IPS-18c (cell line): ENCODE measurements at regions not wholly inside any gene's neighbourhood (a gene's known extent, or its start where the extent isn't known, plus 50 kb on each side); places are given as distances from the start of the nearest gene placed in this dataset.
A peak's percentile ranks its signal among the peaks of the same experiment; 100 is the strongest.

Experiments used
- H3K4me3 ChIP-seq: 2 replicates; pipeline ENCODE4 v1.7.0; 2013; ENCODE audit warnings: low read depth, mild to moderate bottlenecking, low read length, moderate library complexity; ENCODE audit not compliant: insufficient read depth
- H3K9me3 ChIP-seq: one replicate; pipeline ENCODE4 v1.6.1; 2013; ENCODE audit warnings: mild to moderate bottlenecking, low read length, moderate library complexity; ENCODE audit not compliant: control insufficient read depth, insufficient read depth

DNA sequence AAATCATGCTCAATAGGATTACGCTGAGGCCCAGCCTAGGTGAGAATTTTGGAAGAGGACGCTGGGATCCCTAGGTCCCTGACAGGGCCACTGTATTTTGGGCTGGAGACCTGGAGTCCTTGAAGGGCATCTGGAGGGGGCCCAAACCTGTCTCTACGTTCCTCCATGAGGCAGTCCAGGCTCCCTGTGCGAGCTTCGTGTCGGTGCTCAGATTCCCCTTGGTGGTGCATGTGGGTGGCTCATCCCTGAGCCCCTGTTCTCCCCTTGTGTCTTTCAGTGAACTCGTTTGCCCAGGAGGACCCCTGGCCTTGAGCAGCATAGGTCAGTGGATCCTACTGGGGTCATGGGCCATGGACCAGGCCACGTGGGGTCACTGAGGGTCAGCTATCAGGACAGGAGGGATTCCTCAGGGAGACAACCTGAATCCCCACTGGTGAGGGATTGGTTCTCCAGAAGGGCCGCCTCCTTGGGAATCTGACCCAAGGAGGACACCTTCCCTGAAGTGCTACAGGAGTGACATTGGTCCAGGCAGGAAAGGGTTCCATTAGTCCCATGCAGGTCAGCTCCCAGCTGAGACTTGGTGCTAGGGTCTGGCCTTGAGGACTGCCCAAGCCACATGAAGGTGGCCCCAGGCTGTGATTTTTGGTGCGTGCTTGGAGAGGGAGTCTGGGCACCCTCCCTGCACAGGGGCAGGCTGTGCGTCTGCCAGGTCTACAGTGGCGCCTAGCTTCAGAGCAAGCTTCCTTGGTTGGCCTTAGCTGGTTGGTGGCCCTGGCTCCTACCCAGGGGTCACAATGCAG, 229.8 kb downstream of the SNRPN start:
- Histone ChIP-seq H3K4me3 (no peak overlapping the region), H3K9me3 (peaks cover 45% of the 10 kb centered on the region)

DNA sequence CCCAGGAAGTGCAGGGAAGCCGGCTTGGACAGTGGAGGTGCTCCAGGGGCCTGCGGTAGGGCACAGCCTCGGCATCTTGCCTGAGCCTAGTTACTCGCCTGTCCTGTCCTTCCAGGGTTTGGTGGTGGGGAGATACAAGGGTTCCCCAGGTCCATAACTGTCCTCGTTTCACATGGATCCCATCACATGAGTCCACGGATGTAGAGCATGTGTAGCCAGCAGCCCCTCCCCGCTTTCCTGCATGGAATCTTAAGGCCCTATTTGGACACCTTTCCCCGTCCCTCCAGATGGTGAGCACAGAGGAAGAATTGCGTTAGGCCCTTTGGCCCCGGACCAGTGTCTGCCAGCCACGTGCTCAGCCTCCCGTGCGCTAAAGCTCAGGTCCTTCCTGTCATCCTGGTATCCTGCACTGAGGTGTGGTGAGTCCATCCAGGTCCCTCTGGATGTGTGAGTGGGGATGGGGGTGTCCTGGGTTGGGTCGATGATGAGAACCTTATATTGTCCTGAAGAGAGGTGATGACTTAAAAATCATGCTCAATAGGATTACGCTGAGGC, 230.4 kb downstream of the SNRPN start:
- no peak overlapping the region for H3K4me3 ChIP-seq
- peaks cover 47% of the 10 kb centered on the region for H3K9me3 ChIP-seq

DNA sequence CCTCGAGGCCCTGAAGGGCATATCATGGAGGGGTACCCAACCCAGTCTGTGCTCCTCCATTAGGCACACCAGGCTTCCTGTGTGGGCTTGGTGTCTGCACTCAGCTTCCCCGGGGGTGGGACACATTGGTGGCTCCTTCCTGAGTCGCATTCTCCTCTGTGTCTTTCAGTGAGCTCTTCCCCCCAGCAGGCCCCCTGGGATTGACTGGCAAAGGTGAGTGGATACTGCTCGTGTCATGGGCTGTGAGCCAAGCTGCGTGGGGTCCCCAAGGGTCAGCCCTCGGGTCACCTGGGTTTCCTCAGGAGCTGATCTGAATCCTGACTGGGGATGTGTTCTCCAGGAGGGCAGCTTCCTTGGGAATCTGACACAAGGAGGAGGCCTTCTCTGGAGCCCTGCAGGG, 231.0 kb downstream of the SNRPN start:
- H3K9me3 ChIP-seq, result peaks cover 50% of the 10 kb centered on the region
- H3K4me3 ChIP-seq, result no peak overlapping the region

DNA sequence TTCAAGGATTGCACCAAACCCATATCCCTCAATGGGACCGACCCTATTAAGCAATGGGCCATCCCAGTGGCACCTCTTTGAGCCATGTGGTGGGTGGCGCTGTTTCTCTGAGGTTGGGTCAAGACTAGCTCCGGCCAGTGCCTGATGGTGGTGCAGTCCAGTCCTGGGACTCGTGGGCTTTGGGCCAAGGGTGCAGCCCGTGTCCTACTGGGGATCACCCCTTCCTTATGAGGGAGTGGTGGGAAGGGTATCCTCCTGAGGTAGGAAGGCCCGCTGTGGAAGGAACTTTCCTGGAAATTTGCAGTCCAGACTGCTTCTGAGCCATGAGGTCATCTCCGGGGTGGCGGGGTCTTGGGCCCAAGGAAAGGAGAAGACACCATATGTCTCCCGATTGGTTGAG, 231.6 kb downstream of the SNRPN start:
- H3K9me3 ChIP-seq, result peaks cover 49% of the 10 kb centered on the region

DNA sequence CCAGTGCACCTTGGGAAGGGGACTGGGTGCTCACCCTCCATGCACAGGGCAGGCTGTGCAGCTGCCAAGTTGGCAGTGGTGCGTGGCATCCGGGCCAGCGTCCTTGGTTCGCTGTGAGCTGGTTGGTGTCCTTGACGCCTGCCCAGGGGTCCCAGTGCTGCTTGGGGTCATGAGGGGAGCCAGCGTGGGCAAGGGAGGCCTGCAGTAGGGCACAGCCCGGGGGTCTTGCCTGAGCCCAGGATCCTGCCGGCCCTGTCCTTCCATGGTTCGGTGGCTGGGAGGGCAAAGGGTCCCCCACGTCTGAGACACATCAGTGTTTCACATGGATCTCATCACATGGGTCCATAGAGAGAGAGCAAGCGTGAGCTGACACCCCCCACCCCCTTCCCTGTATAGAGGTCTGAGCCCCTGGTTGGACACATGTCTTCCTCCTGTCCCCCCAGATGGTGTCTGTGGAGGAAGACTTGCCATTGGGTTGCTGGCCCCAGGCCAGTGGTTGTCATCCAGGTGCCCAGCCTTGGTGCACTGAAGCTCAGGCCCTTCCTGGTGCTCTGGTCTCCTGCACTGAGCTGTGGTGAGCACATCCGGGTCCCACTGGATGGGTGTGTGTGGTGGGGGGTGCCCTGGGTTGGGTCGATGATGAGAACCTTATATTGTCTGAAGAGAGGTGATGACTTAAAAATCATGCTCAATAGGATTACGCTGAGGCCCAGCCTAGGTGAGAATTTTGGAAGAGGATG, 232.3 kb downstream of the SNRPN start:
- no peak overlapping the region for H3K4me3 ChIP-seq
- H3K9me3 ChIP-seq, result peaks cover 48% of the 10 kb centered on the region

More for the DNA sequence above, 231.6 kb downstream of the SNRPN start:
- no peak overlapping the region for H3K4me3 ChIP-seq

DNA sequence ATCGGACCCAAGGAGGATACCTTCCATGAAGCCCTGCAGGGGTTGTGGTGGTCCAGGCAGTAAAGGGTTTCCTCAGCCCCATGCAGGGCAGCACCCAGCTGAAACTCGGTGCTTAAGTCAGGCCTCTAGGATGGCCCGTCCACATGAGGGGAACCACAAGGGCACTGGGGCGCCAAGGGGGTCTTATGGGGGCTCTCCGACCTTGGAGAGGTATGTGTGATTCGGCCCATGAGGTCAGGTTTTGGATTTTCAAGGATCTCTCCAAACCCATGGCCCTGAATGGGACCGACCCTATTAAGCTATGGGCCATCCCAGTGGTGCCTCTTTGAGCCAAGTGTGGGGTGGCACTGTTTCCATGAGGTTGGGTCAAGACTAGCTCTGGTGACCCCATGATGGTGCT, 233.3 kb downstream of the SNRPN start:
- Histone ChIP-seq H3K4me3 (no peak overlapping the region; the same call in 1 of the 2 replicates), H3K9me3 (peaks cover 48% of the 10 kb centered on the region)

DNA sequence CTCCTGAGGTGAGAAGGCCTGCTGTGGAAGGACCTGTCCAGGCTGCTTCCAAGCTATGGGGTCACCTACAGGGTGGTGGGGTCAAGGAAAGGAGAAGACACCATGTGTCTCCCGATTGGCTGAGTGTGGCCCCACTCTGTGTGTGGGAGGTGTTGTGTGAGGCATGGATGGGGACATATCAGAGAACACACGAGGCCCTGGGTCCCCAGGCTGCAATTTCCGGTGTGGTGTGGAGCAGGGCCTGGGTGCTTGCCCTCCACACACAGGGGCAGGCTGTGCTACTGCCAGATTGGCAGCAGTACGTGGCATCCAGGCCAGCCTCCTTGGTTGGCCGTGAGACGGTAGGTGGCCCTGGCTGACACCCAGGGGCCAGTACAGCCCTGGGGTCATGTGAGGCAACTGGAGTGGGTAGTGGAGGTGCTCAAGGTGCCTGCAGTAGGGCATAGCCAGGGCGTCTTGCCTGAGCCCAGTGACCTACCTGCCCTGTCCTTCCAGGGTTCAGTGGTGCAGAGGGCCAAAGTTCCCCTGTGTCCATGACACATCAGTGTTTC, 233.8 kb downstream of the SNRPN start:
- peaks cover 48% of the 10 kb centered on the region for H3K9me3 ChIP-seq
- H3K4me3 ChIP-seq, result no peak overlapping the region

DNA sequence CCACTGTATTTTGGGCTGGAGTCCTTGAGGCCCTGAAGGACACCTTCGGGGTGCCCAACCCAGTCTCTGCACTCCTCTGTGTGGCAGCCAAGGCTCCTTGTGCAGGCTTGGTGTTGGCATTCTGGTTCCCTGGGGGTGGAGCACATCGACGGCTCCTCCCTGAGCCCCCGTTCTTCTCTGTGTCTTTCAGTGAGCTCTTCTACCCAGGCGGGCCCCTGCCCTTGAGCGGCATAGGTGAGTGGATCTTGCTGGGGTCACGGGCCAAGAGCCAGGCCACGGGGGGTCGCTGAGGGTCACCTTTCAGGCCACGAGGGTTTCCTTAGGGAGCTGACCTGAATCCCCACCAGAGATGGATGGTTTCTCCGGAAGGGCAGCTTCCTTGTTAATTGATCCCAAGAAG, 234.8 kb downstream of the SNRPN start:
- Histone ChIP-seq H3K4me3 (no peak overlapping the region), H3K9me3 (peaks cover 52% of the 10 kb centered on the region)

DNA sequence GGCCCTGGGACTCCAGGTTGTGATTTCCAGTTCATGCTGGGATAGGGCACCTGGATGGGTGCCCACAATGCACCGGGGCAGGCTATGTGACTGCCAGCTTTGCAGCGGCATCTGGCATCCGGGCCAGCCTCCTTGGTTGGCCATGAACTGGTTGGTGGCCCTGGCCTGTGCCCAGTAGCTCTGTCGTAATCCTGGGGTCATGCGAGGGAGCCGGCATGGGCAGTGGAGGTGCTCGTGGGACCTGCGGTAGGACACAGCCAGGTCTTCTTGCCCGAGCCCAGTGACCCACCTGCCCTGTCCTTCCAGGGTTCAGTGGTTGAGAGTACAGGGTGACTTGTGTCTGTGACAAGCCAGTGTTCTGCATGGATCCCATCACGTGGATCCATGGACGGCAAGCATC, 237.9 kb downstream of the SNRPN start:
- H3K4me3 ChIP-seq, result peak overlapping the region; percentile 20; the same call in 1 of the 2 replicates
- peaks cover 36% of the 10 kb centered on the region for H3K9me3 ChIP-seq

DNA sequence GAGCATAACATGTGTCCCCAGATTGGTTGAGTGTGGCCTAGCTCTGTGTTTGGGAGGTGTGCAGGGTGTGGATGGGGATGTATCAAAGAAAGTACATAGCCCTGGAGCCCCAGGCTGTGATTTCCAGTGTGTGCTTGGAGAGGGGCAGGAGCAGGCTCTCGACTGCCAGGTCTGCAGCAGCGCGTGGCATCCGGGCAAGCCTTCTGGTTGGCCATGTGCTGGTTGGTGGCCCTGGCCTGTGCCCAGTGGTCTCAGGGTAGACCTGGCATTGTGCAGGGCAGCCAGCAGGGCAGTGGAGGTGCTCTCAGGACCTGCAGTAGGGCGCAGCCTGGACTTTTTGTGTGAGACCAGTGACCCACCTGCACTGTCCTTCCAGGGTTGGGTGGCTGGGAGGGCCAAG, 231.5 kb downstream of the UBE3A start:
- Histone ChIP-seq H3K4me3 (no peak overlapping the region), H3K9me3 (peaks cover 20% of the 10 kb centered on the region)

DNA sequence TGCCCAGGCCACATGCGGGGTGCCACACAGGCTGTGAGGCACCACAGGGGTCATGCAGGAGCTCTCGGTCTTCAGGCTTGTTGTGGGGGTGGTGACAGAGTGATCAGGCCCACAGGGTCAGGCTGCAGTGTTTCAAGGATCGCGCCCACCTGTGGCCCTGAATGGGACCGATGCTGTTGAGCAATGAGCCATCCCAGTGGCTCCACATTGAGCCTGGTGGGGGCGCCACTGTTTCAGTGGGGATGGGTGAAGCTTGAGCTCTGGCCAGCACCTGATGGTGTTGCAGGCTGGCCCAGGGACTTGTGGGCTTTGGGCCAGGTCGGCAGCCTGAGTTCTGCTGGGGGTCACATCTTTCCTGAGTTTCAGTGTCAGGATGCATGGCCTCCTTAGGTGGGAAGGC, 230.1 kb downstream of the UBE3A start:
- H3K9me3 ChIP-seq, result peaks cover 19% of the 10 kb centered on the region
- H3K4me3 ChIP-seq, result no peak overlapping the region

DNA sequence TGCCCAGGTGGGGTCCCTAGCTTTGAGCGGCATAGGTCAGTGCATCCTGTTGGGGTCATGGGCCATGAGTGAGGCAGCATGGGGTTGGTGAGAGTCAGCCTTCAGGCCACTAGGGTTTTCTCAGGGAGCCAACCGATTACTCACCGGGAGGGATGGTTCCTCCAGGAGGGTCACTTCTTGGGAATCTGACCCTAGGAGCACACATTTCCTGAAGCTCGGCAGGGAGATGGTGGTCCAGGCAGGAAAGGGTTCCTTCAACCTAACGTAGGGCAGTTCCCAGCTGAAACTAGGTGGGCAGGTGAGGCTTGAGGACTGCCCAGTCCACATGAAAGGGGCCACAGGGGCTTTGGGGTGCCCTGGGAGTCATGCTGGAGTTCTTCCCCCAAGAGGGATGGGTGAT, 218.0 kb downstream of the UBE3A start:
- Histone ChIP-seq H3K9me3 (peaks cover 20% of the 10 kb centered on the region), H3K4me3 (no peak overlapping the region)

DNA sequence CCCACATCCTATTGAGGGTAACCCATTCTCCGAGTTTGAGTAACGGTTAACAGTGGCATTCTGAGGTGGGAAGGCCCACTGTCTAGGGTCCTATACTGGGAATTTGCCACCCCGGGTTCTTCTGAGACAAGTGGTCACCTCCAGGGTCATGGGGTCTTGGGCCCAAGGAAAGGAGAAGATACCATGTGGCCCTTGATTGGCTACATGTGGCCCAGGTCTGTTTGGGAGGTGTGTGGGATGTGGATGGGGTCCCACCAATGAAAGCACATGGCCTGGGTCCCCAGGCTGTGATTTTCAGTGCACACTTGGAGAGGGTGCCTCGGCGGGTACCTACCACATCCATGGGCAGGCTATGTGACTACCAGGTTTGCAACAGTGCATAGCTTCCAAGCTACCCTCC, 214.4 kb downstream of the UBE3A start:
- peaks cover 20% of the 10 kb centered on the region for H3K9me3 ChIP-seq
- no peak overlapping the region for H3K4me3 ChIP-seq

DNA sequence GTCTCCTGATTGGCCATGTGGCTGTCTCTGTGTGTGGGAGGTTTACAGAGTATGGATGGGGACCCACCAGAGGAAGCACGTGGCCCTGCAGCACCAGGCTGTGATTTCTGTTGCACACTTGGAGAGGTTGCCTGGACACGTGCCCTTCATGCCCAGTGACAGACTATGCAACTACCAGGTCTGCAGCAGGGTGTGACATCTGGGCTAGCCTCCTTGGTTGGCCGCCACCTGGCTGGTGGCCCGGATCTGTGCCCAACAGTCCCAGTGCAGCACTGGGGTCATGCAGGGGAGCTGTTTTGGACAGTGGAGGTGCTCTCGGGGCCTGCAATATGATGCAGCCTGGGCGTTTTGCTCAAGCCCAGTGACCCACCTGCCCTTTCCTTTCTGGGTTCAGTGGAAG, 212.5 kb downstream of the UBE3A start:
- H3K4me3 ChIP-seq, result no peak overlapping the region
- peaks cover 20% of the 10 kb centered on the region for H3K9me3 ChIP-seq

DNA sequence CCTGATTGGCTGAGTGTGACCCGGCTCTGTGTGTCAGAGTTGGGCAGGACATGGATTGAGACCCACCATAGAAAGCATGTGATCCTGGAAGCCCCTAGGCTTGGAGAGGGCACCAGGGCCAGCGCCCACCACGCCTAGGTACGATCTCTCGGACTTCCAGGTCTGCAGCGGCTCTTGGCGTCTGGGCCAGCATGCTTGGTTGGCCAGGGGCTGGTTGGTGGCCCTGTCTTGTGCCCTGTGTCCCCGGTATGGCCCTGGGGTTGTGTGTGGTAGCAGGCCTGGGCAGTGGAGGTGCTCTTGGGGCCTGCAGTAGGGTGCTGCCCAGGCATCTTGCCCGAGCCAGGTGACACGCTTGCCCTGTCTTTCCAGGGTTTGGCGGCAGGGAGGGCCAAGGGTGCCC, 210.6 kb downstream of the UBE3A start:
- Histone ChIP-seq H3K4me3 (no peak overlapping the region), H3K9me3 (peaks cover 21% of the 10 kb centered on the region)

DNA sequence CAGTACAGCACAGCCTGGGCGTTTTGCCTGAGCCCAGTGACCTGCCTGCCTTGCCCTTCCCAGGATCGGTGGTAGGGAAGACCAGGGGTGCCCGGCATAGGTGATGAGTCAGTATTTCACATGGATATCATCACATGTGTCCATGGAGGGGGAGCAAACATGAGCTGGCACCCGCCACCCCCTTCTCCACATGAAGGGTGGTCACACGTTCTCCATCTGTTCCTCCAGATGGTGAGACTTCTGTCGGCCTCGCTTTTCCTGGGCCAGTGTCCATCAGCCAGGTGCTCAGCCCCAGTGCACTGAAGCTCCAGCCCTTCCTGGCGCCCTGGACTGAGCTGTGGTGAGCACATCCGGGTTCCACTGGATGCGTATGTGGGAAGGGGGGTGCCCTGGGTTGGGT, 208.4 kb downstream of the UBE3A start:
- H3K9me3 ChIP-seq, result peaks cover 29% of the 10 kb centered on the region

DNA sequence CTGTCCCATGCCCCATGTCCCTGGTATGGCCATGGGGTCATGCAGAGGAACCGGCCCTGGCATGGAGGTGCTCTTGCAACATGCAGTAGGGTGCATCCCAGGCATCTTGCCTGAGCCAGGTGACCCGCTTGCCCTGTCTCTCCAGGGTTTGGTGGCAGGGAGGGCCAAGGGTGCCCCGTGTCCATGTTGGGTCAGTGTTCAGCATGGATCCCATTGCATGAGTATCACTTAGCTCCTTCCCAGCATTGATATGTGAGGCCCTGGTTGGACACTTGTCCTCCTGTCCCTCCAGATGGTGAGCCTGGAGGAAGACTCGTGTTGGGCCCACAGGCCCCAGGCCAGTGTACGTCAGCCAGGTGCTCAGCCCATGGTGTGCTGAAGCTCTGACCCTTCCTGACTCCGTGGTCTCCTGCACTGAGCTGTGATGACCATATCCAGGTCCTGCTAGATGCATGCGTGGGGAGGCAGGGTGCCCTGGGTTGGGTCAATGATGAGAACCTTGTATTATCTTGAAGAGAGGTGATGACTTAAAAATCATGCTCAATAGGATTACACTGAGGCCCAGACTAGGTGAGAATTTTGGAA, 205.0 kb downstream of the UBE3A start:
- no peak overlapping the region; the same call in 1 of the 2 replicates for H3K4me3 ChIP-seq
- H3K9me3 ChIP-seq, result peaks cover 23% of the 10 kb centered on the region

More for the DNA sequence above, 208.4 kb downstream of the UBE3A start:
- H3K4me3 ChIP-seq, result no peak overlapping the region
